SU-DHL-6 (cell line): ENCODE measurements at regions not wholly inside any gene's neighbourhood (a gene's known extent, or its start where the extent isn't known, plus 50 kb on each side); places are given as distances from the start of the nearest gene placed in this dataset.

Source experiments
- EZH2phosphoT487 ChIP-seq: fragments of 200-600 bp; sonication (generic), shearing (Covaris generic); conservative IDR thresholded peaks from 2 replicates; pipeline ENCODE4 v1.6.1; 2018; ENCODE audit warnings: mild to moderate bottlenecking, antibody characterized with exemption, low read length, moderate library complexity, mixed read lengths
- TF ChIP-seq, protein P1 (sequence below): fragments of 200-600 bp; sonication (generic); IDR thresholded peaks from one replicate; pipeline ENCODE4 v1.5.1; 2017; ENCODE audit warnings: antibody characterized with exemption, mild to moderate bottlenecking, low read length, moderate library complexity; ENCODE audit not compliant: insufficient read depth, poor library complexity, severe bottlenecking

DNA sequence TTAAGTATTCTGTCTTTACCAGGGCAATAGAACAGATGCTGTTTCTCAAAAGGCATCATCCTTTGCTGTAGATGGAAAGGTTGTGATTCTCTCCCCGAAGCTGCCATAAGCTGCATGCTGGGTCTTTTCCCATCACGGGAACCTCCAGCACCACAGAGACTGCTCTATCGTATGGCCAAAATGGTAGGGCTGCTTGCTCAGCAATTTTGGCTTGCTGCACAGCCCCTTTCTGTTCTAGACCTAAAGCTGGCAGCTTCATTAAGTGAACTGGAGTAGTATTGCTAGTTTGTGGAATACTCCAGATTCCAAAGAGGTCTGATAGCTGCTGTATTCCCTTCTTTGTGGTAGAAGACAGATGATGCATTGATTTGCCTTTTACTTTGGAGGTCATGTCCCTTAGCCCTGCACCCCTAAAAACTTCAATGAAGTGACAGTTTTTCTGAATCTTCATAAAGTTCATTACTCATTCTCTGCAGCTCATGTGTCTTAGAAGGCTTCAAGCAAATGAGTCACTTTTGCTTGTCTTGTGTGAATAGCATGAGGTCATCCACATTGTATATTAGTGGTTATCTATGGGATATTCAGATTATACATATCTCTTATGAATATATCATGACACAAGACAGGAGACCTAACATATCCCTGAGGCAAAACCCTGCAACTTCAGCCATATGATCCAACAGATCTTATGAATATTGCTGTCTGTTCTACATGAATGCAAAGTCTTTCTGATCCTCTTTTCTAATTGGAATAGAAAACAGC lies 245.3 kb downstream of the FAM76B start:
- TF ChIP-seq, protein P1, sequence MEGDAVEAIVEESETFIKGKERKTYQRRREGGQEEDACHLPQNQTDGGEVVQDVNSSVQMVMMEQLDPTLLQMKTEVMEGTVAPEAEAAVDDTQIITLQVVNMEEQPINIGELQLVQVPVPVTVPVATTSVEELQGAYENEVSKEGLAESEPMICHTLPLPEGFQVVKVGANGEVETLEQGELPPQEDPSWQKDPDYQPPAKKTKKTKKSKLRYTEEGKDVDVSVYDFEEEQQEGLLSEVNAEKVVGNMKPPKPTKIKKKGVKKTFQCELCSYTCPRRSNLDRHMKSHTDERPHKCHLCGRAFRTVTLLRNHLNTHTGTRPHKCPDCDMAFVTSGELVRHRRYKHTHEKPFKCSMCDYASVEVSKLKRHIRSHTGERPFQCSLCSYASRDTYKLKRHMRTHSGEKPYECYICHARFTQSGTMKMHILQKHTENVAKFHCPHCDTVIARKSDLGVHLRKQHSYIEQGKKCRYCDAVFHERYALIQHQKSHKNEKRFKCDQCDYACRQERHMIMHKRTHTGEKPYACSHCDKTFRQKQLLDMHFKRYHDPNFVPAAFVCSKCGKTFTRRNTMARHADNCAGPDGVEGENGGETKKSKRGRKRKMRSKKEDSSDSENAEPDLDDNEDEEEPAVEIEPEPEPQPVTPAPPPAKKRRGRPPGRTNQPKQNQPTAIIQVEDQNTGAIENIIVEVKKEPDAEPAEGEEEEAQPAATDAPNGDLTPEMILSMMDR, result no peak
- no peak for TF ChIP-seq EZH2phosphoT487
